Hematopoietic multipotent progenitor cell treated with erythropoietin and hydrocortisone succinate and interleukin-3 and kit ligand, for 4 days (in vitro differentiated cells): ENCODE measurements at regions not wholly inside any gene's neighbourhood (a gene's known extent, or its start where the extent isn't known, plus 50 kb on each side); places are given as distances from the start of the nearest gene placed in this dataset.

Experiments used
- DNase-seq: peaks from one replicate; pipeline ENCODE4 v3.0.0-alpha.2; 2015

DNA sequence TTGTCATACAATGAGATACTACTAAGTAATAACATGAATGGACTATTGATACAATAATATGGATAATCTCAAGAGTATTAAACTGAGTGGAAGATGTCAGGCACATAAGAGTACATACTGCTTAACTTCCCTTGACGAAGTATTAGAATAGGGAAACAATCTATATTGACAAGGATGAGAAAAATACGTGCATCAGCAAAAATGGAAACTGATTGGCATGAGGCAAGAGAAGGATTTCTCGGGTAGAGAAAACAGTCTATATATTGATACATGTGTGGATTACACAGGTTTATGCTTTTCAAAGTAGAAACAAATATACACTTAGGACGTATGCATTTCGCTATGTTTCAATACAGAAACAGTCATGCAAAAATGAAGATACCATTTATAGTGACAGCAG lies 57.4 kb downstream of the PRR20E start:
- DNase-seq: no peak

- no peak for DNase-seq
Observed at GRCh38 chr13:57250472-57250871, 83.5 kb downstream of the PRR20E start.

DNA sequence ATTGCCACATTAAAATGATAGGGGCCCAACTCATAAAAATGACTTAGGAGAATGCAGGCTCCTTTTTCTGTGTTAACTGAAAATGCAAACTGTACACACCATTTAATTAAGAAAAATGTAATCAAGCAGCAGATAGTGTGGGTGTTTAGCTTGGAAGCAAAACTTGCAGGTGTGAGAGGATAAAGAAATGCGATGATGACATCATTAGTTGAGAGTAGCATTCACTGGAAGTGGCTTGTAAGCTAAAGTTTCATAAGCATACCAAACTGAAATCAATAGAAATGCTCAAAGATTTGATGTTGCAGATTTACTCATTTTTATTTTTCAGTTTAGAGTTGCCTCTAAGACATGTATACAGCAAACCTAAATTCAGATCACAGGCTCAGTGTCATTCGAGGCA lies 86.6 kb downstream of the PRR20E start:
- DNase-seq: no peak

DNA sequence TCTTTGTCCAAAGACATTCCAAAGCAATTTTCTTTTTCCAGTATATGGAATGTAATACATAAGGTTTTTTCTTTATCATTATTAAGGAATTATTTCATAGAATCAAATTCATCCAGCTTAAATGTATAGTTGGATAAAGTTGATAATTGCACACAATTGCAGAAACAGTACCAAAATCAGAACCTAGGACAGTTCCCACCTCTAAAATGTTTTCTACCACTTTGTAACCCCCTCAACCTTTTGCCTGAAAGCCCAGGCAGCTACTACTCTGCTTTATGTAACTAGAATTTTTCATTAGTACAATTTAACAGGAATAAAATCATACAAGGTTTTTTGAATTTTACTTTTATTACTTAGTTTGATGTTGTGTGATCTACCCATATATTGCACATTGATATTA lies 98.0 kb downstream of the PRR20E start:
- no peak for DNase-seq

DNA sequence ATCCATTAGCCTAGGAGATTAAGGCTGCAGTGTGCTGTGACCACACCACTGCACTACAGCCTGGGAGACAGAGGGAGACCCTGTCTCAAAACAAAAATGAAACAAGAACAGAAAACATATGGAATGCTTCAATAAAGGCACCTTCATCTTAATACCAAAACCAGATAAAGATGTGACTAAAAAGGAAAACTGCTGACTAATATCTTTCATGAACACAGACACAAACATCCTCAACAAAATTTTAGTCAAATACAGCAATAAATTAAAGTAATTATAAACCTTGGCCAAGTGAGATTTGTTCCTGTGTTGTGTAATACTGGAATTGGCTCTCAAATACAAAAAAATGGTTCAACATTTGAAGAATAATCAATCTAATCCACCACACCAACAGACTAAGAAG lies 103.5 kb downstream of the PRR20E start:
- DNase-seq: no peak

DNA sequence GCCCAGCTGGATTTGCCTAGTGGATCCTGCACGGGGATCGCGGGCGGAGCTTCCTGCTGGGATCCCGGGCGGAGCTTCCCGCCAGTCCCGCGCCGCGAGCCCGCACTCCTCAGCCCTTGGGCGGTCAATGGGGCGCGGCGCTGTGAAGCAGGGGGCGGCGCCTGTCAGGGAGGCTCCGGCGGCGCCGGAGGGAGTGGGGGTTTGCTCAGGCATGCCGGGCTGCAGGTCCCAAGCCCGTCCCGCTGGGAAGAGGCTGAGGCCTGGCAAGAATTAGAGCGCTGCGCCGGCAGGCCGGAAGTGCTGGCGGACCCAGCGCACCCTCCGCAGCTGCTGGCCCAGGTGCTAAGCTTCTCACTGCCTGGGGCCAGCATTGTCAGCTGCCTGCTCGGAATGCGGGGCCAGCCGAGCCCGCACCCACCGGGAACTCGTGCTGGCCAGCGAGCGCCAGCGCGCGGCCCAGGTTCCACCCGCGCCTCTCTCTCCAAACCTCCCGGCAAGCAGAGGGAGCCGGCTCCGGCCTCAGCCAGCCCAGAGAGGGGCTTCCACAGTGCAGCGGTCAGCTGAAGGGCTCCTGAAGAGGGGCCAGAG lies 119.6 kb downstream of the PRR20E start:
- no peak for DNase-seq

GRCh38 chr13:57302604-57303003 lies 135.6 kb downstream of the PRR20E start:
- DNase-seq: no peak

- no peak for DNase-seq
Observed at GRCh38 chr13:57311009-57311586, 144.1 kb downstream of the PRR20E start.

DNA sequence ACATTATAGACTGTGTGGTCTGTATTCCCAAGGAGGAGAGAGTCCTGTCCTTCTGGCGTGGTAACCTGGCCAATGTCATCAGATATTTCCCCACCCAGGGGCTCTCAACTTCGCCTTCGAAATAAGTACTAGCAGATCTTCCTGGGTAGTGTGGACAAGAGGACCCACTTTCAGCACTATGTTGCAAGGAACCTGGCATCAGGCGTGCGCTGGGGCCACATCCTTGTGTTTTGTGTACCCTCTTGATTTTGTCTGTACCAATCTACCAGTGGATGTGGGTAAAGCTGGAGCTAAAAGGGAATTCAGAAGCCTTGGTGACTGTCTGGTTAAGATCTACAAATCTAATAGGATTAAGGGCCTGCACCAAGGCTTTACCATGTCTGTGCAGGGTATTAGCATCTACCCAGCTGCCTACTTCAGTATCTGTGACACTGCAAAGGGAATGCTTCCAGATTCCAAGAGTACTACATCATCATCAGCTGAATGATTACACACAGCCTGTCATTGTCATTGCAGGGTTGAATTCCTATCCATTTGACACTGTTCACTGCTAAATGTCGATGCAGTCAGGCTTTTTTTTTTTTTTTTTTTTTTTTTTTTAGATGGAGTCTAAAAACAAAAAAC lies 148.0 kb downstream of the PRR20E start:
- no peak for DNase-seq

- DNase-seq: peak; percentile 1
Observed at GRCh38 chr13:57326532-57326931, 159.5 kb downstream of the PRR20E start.

- no peak for DNase-seq
Observed at GRCh38 chr13:57340878-57341277, 173.9 kb downstream of the PRR20E start.

DNA sequence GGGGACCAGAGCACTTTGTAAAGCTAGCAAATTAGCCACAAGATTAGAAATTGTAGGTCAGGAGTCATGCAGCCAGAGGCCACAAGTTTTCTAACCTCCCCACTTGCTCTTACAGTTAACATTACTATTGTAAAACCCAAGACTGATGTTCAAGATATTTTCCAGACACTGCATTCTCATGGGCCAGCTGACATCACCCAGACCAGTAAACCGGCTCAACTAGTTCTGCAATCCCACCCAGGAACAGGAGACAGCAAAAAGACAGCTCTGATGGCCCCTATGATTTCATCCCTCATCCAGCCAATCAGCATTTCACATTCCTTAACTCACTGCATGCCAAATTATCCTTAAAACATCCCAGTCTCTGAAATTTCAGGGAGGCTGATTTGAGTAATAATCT lies 178.5 kb downstream of the PRR20E start:
- DNase-seq: no peak

GRCh38 chr13:57346786-57347185 lies 179.8 kb downstream of the PRR20E start:
- no peak for DNase-seq

DNA sequence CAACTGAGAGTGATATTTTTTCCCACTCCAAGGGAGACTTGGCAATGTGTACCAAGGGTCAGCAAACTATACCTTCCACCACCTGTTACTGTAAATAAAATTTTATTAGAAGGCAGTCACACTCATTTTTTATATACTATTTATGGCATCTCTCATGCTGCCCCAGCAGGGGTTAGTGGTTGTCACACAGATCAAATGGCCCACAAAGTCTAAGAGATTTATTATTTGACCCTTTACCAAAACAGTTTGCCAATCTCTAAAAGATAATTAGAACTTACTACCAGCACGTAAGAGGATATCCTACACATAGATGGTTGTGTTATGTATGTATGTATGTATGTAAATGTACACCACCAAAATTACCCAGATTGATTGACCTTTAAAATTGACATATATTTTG lies 185.1 kb downstream of the PRR20E start:
- no peak for DNase-seq

- DNase-seq: no peak
Observed at GRCh38 chr13:57353831-57354230, 186.8 kb downstream of the PRR20E start.

GRCh38 chr13:57375876-57376275 lies 208.9 kb downstream of the PRR20E start:
- no peak for DNase-seq

DNA sequence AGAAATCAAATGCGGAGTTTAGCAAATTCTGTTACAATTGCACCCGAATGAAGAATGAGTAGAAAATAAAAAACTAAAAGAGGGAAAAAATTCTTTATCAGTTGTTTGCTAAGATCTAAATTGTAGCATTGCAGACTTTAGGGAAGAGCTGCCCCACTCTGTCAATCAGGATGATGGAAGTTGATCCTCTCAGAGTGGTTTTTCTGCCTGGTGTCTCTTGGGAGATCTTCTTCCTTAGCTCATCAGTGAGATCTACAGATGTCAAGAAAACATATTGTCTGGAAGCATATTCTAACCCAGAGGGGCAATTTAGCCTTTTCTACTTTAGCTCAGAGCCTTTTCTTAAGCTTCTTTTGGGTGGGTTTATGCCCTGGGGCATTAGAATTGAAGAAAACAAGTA lies 223.2 kb upstream of the PCDH17 start:
- no peak for DNase-seq

DNA sequence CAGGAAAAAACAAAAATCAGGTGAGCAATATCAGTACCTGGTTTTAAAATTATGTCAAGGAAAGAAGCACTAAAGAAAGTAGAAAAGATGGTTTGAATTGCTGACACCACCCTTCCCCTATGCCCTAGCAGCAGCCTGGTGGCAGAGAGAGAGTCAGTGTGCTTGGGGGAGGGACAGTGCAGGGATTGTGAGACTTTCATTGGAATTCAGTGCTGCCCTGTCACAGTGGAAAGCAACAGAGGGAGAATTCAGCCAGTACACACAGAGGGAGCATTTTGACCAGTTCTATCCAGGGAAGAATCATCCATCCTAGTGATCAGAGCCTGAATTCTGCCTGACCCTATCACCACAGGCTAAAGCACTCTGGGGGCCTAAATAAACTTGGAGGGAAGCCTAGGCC lies 222.4 kb upstream of the PCDH17 start:
- no peak for DNase-seq

- no peak for DNase-seq
Observed at GRCh38 chr13:57409656-57410055, 221.9 kb upstream of the PCDH17 start.

DNA sequence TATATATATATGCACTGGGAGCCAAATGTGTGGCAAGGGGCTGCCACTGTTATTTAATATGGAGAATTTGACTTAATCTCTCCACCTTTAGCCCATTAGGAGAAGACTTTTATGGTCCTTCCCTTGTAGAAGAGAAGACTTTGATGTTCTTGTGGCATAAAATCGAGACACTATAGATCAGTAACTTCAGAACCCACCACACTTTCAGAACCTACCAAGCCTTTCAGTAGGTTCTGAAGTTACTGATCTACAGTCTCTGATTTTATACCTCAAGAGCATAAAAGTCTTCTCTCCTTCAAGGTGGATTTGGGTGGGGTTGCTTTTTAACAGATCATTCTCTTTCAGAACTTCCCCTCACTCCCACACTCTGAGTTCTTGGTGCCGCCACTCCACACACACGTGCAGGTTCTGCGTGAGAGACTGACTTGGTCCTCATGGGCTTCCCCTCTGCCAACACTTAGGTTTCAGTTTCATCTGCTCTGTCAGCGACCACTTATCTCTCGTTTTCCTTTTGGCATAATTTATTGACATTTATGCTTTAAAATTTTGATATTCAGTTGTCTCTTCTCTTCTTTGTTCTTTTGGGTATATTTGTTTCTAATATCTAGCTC lies 213.4 kb upstream of the PCDH17 start:
- no peak for DNase-seq

- no peak for DNase-seq
Observed at GRCh38 chr13:57424379-57424778, 207.2 kb upstream of the PCDH17 start.

DNA sequence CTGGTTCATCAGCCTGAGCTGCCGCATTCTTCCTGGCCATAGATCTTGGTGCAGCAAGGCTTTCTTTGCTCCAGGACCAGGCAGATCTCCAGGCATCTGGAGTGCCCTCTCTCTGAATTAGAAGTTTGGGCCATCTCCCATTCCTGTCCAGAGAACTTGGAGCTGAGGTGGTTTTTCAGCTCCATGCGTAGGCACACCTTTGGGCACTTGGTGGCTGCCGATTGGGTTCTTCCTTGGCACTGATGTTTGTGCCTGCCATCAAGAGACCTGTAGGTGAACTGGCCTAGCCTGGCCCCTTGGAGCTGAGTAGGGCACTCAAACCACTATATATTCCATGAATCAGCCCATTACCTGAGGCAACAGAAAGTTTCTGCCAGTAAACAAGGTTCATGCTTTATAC lies 206.0 kb upstream of the PCDH17 start:
- no peak for DNase-seq

GRCh38 chr13:57437587-57437986 lies 194.0 kb upstream of the PCDH17 start:
- DNase-seq: no peak

GRCh38 chr13:57438072-57438471 lies 193.5 kb upstream of the PCDH17 start:
- no peak for DNase-seq

DNA sequence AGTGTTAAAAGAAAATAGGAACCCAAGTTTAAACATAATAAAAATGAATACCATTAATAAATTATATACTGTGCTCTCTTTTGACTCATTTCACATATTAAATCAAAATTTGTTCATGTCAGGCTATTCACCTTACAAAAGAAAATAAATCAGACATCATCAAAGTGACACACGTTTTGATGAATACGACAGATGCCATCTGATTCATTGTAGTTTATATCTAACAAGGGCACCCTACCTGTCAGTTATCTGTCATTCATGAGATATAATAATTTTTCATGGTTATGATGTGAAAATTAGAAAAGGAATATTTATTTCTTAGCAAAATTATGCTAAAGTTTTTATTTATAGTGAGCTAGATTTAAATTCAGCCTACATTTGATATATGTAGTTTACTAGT lies 188.1 kb upstream of the PCDH17 start:
- DNase-seq: no peak
